Liver (tissue), 8 donors: ENCODE measurements at regions not wholly inside any gene's neighbourhood (a gene's known extent, or its start where the extent isn't known, plus 50 kb on each side); places are given as distances from the start of the nearest gene placed in this dataset.

Source experiments
- DNase-seq: peaks from one replicate; pipeline ENCODE4 v3.0.0-alpha.2; 2017; ENCODE audit warnings: low spot score
- H3K27ac ChIP-seq, 2 donors: one replicate each; pipeline ENCODE4 v1.7.0; 2013; ENCODE audit warnings: inconsistent platforms in 2 of 2, low read length in 2 of 2, control low read depth in 1 of 2, low read depth in 1 of 2, mild to moderate bottlenecking in 1 of 2
- H3K27me3 ChIP-seq, 4 donors: one replicate each; pipeline versions ENCODE4 v1.6.1 to v1.7.0; 2013; ENCODE audit warnings: low read length in 3 of 4, inconsistent platforms in 1 of 4, mild to moderate bottlenecking in 1 of 4, moderate library complexity in 1 of 4; ENCODE audit not compliant: control insufficient read depth in 4 of 4, insufficient read depth in 4 of 4
- H3K36me3 ChIP-seq, 4 donors: one replicate each; pipeline versions ENCODE4 v1.6.1 to v1.7.0; 2013; ENCODE audit warnings: low read length in 3 of 4, mild to moderate bottlenecking in 3 of 4, low read depth in 1 of 4, moderate library complexity in 1 of 4; ENCODE audit not compliant: control insufficient read depth in 4 of 4, insufficient read depth in 3 of 4
- H3K4me1 ChIP-seq, 4 donors: one replicate each; pipeline versions ENCODE4 v1.6.1 to v1.7.0; 2013; ENCODE audit warnings: low read length in 3 of 4, mild to moderate bottlenecking in 3 of 4, moderate library complexity in 1 of 4; ENCODE audit not compliant: control insufficient read depth in 4 of 4, insufficient read depth in 4 of 4
- H3K4me3 ChIP-seq, 3 donors: one replicate each; pipeline versions ENCODE4 v1.6.1 to v1.7.0; 2013; ENCODE audit warnings: low read length in 3 of 3, control low read depth in 1 of 3, low read depth in 1 of 3, mild to moderate bottlenecking in 1 of 3
- H3K9ac ChIP-seq, 2 donors: one replicate each; pipeline ENCODE4 v1.7.0; 2013; ENCODE audit warnings: low read length in 2 of 2, mild to moderate bottlenecking in 2 of 2, moderate library complexity in 2 of 2, control low read depth in 1 of 2, low read depth in 1 of 2
- H3K9me3 ChIP-seq, 4 donors: one replicate each; pipeline versions ENCODE4 v1.6.1 to v1.7.0; 2013; ENCODE audit warnings: low read length in 3 of 4; ENCODE audit not compliant: control insufficient read depth in 4 of 4
- CTCF ChIP-seq: fragments of 150-350 bp; IDR thresholded peaks from 2 replicates; pipeline ENCODE4 v1.5.1; 2017; ENCODE audit warnings: improper control_type of control experiment, low read depth, low read length; ENCODE audit not compliant: missing input control
- EGR1 ChIP-seq, 2 donors: IDR thresholded peaks; 2 replicates each; pipeline ENCODE4 v1.6.1; 2016 to 2018; ENCODE audit warnings: antibody characterized with exemption in 2 of 2, low read depth in 2 of 2
- FOXA1 ChIP-seq: IDR thresholded peaks from 2 replicates; pipeline ENCODE4 v1.6.1; 2016; ENCODE audit warnings: antibody characterized with exemption
- FOXA2 ChIP-seq: IDR thresholded peaks from 2 replicates; pipeline ENCODE4 v1.6.1; 2016; ENCODE audit warnings: antibody characterized with exemption
- GABPA ChIP-seq, 2 donors: IDR thresholded peaks in 1 of 2; conservative IDR thresholded peaks in 1 of 2; 2 replicates each; pipeline ENCODE4 v1.6.1; 2016; ENCODE audit warnings: antibody characterized with exemption in 2 of 2, mild to moderate bottlenecking in 1 of 2, moderate library complexity in 1 of 2
- HNF4A ChIP-seq, 2 donors: conservative IDR thresholded peaks; 2 replicates each; pipeline ENCODE4 v1.6.1; 2016; ENCODE audit warnings: antibody characterized with exemption in 2 of 2, mild to moderate bottlenecking in 2 of 2
- HNF4G ChIP-seq: IDR thresholded peaks from 2 replicates; pipeline ENCODE4 v1.6.1; 2016; ENCODE audit warnings: antibody characterized with exemption
- JUND ChIP-seq, 2 donors: IDR thresholded peaks; 2 replicates each; pipeline ENCODE4 v1.6.1; 2016; ENCODE audit warnings: antibody characterized with exemption in 2 of 2
- NR2F2 ChIP-seq: IDR thresholded peaks from 2 replicates; pipeline ENCODE4 v1.6.1; 2016; ENCODE audit warnings: antibody characterized with exemption
- RAD21 ChIP-seq, 2 donors: IDR thresholded peaks; 2 replicates each; pipeline ENCODE4 v1.6.1; 2016; ENCODE audit warnings: antibody characterized with exemption in 2 of 2, mild to moderate bottlenecking in 2 of 2
- RXRA ChIP-seq, 2 donors: IDR thresholded peaks; 2 replicates each; pipeline ENCODE4 v1.6.1; 2017 to 2018; ENCODE audit warnings: antibody characterized with exemption in 2 of 2, mild to moderate bottlenecking in 1 of 2
- SP1 ChIP-seq: IDR thresholded peaks from 2 replicates; pipeline ENCODE4 v1.6.1; 2018; ENCODE audit warnings: antibody characterized with exemption, mild to moderate bottlenecking
- TAF1 ChIP-seq: conservative IDR thresholded peaks from 2 replicates; pipeline ENCODE4 v1.6.1; 2016; ENCODE audit warnings: antibody characterized with exemption, mild to moderate bottlenecking
- YY1 ChIP-seq: IDR thresholded peaks from 2 replicates; pipeline ENCODE4 v1.6.1; 2016; ENCODE audit warnings: antibody characterized with exemption, mild to moderate bottlenecking
- WGBS: extraction: QIAGEN DNeasy Blood & Tissue Kit; methylation state at CpG from one replicate; pipeline ENCODE4 v1.1.7; 2013; 5-methylcytosine and 5-hydroxymethylcytosine counted together
- TF ChIP-seq, protein P1 (sequence below): IDR thresholded peaks from 2 replicates; pipeline ENCODE4 v1.6.1; 2016; ENCODE audit warnings: antibody characterized with exemption
- TF ChIP-seq, protein P2 (sequence below): IDR thresholded peaks from 2 replicates; pipeline ENCODE4 v1.6.1; 2016; ENCODE audit warnings: antibody characterized with exemption
- TF ChIP-seq, protein P3 (sequence below): IDR thresholded peaks from 2 replicates; pipeline ENCODE4 v1.6.1; 2016; ENCODE audit warnings: antibody characterized with exemption
- donor health status: healthy.
- donor health status: healthy.
- donor health status: healthy.
- donor health status: healthy.
- donor health status: healthy.

DNA sequence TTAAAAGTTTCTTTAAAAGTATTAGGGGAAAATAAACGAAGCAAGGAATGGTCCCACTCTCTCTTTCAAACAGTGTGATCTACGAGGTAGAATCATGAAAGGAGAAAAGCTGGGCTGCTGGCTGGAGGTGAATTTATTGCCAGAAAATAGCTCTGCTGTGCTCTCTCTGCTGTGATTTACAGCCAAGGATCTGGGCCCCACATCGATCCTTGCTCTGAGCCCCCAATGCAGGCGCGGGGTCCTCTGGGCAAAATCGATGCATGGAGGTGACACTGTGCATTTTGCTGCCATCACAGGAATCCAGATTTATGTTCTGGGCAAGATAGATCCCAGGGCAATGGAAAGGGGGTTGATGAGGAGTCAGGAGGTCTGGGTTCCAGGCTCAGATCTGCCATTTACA lies 91.0 kb upstream of the GPR26 start:
- Histone ChIP-seq H3K27ac (no peak overlapping the region), H3K4me1 (no peaks in the 10 kb centered on the region), H3K9ac (no peak overlapping the region), H3K36me3 (no peaks in the 10 kb centered on the region), H3K4me3 (no peak overlapping the region), H3K9me3 (no peaks in the 10 kb centered on the region), H3K27me3 (peaks cover 0 to 5% (median 1%) of the 10 kb centered on the region in 4 donors)
- no peak for TF ChIP-seq RXRA (IDR thresholded peaks at IDR 0.05)
- TF ChIP-seq EGR1 (IDR thresholded peaks at IDR 0.05; ENCODE audit: low read depth in 2 of 2): no peak
- no peak for TF ChIP-seq NR2F2
- TF ChIP-seq JUND (IDR thresholded peaks at IDR 0.05): no peak
- TF ChIP-seq, protein P1, sequence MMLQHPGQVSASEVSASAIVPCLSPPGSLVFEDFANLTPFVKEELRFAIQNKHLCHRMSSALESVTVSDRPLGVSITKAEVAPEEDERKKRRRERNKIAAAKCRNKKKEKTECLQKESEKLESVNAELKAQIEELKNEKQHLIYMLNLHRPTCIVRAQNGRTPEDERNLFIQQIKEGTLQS: no peak
- TF ChIP-seq YY1: no peak
- no peak for TF ChIP-seq TAF1
- WGBS: 75% methylated on average over 6 of the region's 6 CpGs
- no peak for DNase-seq

DNA sequence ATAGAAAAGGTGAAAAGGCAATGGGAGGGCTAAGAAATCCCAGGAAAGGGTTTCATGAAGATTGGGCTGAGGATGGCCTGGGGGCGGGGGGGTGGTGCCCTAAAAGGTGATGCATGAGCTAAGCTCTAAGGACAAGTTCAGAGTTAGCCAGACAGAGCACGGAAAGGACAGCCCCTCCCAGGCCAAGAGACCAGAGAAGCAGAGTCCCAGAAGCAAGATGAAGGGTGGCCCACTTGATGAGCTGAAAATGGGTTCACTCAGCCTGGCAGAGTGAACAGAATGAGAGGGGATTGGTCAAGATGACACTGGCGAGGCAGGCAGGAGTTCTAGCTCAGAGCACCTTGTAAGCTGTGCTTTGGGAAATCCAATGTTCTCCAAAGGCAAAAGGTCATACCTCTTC lies 89.4 kb upstream of the GPR26 start:
- 72% methylated on average over 3 of the region's 3 CpGs for WGBS
- no peak for DNase-seq
- H3K4me3 ChIP-seq: no peak overlapping the region

DNA sequence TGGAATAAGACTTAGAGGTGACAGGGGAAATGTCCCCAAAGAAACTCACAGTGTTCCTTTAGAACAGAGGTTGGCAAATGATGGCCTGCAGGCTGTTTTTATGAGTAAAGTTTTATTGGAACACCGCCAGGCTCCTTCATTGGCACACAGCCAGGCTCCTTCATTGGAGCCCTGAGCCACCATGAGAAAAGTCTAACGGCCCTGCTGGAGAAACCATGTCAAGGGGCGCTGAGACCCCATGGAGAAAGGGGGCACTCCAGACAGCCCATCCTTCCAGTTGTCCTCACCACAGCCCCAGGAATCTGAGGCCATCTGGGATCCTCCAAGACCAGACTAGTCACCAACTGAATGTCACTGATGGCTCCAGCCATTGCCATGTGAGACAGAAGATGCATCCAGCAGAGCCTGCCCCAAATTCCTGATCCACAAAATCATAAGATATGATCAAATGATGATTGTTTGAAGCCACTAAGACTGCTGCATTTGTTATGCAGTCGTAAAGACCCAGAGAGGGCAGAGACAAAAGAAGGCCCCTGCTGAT lies 88.2 kb upstream of the GPR26 start:
- H3K27ac ChIP-seq: no peak overlapping the region
- H3K27me3 ChIP-seq: peaks cover 0 to 14% (median 3%) of the 10 kb centered on the region in 4 donors
- no peak for DNase-seq
- H3K9ac ChIP-seq: no peak overlapping the region
- no peak overlapping the region for H3K4me3 ChIP-seq
- WGBS: 66% methylated on average over 4 of the region's 4 CpGs
- no peaks in the 10 kb centered on the region for H3K36me3 ChIP-seq
- no peaks in the 10 kb centered on the region for H3K4me1 ChIP-seq
- no peaks in the 10 kb centered on the region for H3K9me3 ChIP-seq
- no peak for TF ChIP-seq FOXA2
- TF ChIP-seq YY1: no peak
- no peak for TF ChIP-seq HNF4A (conservative IDR thresholded peaks at IDR 0.05)
- TF ChIP-seq, protein P2, sequence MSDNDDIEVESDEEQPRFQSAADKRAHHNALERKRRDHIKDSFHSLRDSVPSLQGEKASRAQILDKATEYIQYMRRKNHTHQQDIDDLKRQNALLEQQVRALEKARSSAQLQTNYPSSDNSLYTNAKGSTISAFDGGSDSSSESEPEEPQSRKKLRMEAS: no peak
- TF ChIP-seq RAD21 (IDR thresholded peaks at IDR 0.05): no peak
- TF ChIP-seq, protein P3, sequence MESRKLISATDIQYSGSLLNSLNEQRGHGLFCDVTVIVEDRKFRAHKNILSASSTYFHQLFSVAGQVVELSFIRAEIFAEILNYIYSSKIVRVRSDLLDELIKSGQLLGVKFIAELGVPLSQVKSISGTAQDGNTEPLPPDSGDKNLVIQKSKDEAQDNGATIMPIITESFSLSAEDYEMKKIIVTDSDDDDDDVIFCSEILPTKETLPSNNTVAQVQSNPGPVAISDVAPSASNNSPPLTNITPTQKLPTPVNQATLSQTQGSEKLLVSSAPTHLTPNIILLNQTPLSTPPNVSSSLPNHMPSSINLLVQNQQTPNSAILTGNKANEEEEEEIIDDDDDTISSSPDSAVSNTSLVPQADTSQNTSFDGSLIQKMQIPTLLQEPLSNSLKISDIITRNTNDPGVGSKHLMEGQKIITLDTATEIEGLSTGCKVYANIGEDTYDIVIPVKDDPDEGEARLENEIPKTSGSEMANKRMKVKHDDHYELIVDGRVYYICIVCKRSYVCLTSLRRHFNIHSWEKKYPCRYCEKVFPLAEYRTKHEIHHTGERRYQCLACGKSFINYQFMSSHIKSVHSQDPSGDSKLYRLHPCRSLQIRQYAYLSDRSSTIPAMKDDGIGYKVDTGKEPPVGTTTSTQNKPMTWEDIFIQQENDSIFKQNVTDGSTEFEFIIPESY: no peak
- TF ChIP-seq GABPA (IDR thresholded peaks at IDR 0.05 in 1 of 2, conservative IDR thresholded peaks at IDR 0.05 in 1 of 2): no peak
- TF ChIP-seq HNF4G: no peak
- TF ChIP-seq NR2F2: no peak
- no peak for TF ChIP-seq TAF1
- TF ChIP-seq FOXA1: no peak
- TF ChIP-seq, protein P1: no peak
- no peak for TF ChIP-seq EGR1 (IDR thresholded peaks at IDR 0.05; ENCODE audit: low read depth in 2 of 2)
- no peak for TF ChIP-seq SP1
- TF ChIP-seq JUND (IDR thresholded peaks at IDR 0.05): no peak
- no peak for TF ChIP-seq CTCF

More for the DNA sequence above, 89.4 kb upstream of the GPR26 start:
- Histone ChIP-seq H3K9me3 (no peaks in the 10 kb centered on the region), H3K27ac (no peak overlapping the region), H3K9ac (no peak overlapping the region), H3K4me1 (no peaks in the 10 kb centered on the region), H3K27me3 (peaks cover 0 to 9% (median 1%) of the 10 kb centered on the region in 4 donors), H3K36me3 (no peaks in the 10 kb centered on the region)
- TF ChIP-seq YY1 (no peak), CTCF (no peak), JUND (IDR thresholded peaks at IDR 0.05) (no peak), TAF1 (no peak), SP1 (no peak)
